HG02970 (cell line): ENCODE measurements at regions not wholly inside any gene's neighbourhood (a gene's known extent, or its start where the extent isn't known, plus 50 kb on each side); places are given as distances from the start of the nearest gene placed in this dataset.
"Not testable (repeated sequence)": the region's sequence is repeated elsewhere in the genome, so short reads cannot be mapped to it uniquely, and the experiment has no call there.

Experiments
- ATAC-seq: cut with Tn5 transposase; IDR thresholded peaks from one replicate; pipeline ENCODE4 v1.9.1; 2021; ENCODE audit warnings: mild to moderate bottlenecking, moderate library complexity, moderate number of reproducible peaks; ENCODE audit not compliant: unreplicated experiment, low FRiP score

DNA sequence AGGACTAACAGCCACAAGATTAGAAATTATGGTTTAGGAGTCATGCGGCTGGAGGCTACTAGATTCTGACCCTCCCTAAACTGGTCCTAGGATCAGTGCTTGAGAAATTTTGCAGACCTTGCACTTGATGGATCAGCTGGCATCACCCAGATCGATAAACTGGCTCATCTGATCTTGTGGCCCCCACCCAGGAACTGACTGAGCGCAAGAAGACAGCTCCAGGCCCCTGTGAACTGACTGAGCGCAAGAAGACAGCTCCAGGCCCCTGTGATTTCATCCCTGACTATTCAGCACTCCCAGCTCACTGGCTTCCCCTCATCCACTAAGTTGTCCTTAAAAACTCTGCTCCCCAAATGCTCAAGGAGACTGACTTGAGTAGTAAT is 67.8 kb downstream of the MRPL36 start:
- ATAC-seq: not testable (repeated sequence)

DNA sequence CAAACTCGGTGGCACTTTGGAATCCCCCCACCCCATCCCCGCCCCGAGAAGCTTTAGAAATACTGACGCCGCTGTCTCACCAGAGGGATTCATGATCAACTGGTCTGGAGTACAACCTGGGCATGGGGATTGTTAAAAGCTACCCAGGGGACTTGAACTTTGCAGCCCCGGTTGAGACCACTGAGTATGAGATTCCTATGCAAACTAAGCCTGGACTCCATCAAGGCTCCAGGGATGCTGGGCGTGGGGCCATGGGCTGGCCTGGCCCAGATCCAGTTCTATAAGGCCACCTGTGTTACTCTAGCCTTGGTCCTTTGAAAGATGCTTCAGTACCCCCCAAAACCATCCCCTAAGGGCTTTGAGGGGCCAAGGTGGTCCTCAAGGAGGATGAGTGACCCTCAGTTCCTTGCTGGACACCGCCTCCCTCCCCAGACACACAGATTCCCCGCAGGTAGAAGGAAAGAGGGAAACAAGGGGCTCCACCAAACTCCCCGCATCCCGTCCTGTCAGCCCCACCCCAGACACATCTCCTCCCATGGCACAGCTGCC is 68.5 kb downstream of the MRPL36 start:
- no peak for ATAC-seq

DNA sequence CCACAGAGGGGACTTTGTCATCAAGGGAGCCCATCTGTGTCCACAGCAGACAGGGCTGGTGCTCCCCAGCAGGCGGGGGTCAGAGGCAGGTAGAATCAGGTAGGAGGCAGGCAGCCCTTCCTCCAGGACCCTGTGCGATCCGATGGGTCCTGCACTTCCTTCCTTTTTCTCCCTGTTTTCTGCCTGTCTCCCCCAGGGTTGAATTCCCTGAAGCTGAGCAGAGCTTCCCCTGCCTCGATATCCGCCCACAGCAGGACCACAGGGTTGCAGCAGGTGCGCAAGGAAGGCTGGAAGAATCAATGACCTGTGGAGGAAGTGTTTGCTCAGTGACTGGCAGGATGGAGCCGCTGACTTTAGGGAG is 69.2 kb downstream of the MRPL36 start:
- no peak for ATAC-seq

DNA sequence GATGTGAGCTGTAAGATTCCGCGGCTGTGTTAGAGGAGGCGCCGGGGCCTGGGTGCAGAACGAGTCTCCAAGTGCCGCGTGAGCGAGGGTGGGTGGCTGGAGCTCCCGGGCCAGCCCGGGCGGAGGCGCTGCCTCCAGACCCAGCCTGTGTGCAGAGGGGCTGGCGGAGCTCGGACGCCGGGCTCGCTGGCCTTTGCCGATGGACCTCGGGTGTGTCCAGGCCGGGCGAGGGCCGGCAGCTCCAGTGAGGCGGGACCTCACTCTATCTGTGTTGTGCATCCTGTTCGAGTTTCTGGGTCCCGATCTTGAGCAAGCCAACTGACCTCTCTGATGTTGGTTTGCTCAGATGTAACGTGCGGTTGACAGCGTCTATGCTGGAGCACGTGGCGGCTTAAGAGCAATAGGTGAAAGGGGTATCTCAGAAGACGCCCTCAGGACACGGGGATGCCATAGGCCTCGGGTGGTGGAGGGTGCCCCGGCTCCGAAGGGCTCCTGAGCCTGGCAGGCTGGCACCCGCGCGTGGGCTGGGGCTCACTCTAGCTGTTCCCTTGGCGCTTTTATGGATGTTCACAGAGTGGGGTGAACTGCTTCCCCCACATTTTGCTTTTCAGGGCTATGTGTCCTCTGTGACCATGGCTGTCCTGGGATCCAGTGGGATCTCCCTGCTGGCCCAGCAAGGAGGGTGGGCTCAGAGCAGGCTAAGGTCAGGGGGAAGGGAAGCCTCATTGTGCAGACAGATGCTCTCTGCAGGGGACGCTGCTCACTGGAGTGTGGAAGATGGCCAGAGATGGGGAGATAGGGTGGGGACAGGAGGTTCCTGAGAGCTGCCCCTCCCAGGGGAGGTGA is 69.8 kb downstream of the MRPL36 start:
- ATAC-seq: no peak

DNA sequence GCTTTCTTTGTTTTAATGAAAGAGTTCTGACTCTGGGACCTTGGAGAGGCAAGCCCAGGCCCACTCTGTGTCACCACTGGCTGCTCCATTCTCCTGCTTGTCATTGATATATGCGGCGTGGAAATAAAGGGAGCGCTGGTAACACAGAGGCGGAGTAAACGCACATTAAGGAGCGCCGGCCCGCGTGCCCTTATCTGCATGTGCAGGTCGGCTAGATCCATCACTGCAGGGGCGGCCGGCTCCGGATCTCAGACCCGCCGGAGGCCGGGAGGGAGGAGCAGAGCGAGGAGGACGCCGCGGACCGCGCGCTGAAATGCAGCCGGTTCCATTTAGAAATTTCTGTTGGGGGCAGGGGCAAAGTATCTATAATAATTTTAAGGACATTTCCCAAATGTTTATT is 70.8 kb downstream of the MRPL36 start:
- ATAC-seq: no peak

DNA sequence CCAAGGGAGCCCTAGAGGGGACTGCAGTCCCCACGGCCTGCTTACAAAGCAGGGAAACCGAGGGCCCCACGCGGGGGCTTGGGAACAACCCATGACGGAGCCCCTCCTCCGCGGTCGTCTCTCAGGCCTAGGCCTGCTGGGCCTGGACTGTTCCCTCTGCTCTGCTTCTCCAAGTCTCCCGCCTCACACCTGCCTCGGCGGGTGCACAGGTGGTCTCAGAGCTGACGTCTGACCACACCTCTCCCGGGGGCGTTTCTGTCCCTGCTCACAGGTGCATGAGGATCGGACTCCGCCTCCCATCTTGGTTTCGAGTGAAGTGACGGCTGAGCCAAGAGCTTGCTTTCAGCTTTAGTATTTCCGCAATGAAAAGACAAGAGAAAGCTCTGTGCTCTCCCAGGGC is 72.1 kb downstream of the MRPL36 start:
- no peak for ATAC-seq

DNA sequence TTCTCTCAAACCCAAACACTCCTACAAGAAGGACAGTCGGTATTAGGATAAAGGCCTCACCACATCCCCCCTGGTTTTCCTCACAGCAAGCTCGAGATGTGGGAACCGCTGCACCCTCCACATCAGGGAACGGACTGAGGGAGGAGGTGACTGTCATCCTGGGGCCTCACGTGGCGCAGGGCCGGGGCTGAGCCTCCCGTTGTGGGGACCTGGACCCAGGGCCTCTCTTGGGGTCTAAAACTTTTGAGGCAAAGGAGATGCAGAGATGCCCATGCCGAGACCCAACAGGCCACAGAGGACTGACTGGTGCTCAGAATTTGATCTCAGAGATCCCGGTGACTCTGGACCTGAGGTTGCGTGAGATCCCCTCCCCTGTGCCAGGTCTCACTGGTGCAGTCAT is 72.7 kb downstream of the MRPL36 start:
- ATAC-seq: no peak

DNA sequence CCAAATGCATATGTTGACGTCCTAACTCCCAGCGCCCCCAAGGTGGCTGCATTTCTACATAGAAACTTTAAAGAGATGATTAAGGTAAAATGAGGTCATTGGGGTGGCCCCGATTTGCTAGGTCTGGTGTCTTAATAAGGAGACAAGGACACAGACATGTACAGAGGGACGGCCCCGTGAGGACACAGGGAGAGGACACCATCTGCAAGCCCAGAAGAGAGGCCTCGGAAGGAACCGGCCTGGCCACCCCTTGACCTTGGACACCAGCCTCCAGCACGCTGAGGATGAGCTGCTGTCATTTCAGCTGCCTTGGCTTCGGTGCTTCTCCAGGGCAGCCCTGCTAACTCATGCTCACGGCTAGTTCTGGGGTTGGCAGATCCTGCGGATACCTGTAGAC is 73.2 kb downstream of the MRPL36 start:
- no peak for ATAC-seq

DNA sequence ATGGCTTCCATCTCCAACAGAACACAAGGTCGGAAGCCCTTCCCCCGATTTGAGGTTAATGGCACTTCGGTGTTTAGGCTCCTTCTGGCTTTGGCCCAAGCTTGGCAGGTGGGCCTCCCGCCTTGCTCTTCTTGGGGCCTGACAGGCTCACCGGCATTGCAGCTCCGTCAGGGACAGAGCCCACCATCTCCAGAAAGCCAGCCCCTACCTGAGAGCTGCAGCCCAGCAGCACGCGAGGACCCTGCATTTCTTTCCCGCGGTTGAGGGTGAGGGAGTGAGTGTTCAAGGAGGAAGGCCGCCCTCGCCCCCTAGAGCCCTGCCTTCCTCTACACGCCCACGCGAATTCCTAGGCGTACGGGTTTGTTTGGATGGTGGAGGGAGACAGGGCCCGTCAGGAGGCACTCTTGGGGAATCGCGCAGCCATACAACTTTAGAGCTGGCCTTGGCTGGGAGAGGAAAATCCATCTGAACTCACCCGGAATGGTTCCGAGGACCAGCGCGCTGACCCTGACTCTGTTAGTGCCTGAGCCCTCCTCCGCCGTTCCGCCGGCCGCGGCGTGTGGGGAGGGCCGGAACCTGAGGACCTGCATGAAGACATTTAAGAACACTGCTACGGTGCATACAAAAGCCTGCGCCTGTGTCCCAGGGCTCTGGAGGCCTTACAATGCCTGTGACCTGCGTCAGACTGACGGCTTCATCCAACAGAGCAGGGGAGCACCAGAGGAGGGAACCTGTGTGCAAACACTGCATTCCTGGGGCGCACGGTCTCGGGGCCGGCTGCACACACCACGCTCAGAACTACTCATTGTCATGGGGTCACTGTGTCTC is 73.8 kb downstream of the MRPL36 start:
- ATAC-seq: no peak

DNA sequence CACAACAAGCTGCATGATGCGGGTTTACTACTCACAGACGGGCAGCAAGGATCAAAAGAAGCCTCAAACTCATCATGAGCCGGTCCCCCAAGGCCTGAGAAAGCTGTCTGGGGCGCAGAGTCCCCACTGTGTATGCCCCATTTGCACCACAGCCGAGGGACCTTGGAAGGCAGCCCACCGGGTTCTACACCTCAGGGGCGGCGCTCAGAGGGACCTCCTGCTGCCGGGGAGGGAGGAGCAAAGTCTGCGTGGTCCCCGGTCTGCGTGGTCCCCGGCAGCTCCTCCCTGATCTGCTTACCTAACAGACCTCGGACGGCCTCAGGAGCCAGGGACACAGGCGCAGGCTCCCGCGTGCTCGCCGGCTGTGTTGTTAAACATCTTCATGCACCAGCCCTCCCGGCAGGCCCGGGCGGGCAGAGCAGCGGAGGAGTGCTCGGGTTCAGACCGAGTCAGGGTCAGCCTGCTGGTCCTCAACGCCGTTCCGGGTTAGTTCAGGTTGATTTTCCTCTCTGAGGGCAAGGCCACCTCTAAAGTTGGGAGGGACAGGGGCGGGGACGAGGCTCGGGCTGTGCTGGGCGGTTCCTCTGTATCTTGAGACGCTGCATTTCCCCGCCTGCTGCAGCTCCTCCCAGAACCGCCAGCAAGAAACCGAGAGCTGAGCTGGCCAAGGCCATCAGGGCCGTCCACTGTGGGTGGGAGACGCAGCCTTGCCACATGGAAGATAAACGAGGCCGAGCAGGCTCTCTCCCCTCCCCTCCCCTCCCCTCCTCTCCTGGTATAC is 74.6 kb downstream of the MRPL36 start:
- ATAC-seq: no peak

DNA sequence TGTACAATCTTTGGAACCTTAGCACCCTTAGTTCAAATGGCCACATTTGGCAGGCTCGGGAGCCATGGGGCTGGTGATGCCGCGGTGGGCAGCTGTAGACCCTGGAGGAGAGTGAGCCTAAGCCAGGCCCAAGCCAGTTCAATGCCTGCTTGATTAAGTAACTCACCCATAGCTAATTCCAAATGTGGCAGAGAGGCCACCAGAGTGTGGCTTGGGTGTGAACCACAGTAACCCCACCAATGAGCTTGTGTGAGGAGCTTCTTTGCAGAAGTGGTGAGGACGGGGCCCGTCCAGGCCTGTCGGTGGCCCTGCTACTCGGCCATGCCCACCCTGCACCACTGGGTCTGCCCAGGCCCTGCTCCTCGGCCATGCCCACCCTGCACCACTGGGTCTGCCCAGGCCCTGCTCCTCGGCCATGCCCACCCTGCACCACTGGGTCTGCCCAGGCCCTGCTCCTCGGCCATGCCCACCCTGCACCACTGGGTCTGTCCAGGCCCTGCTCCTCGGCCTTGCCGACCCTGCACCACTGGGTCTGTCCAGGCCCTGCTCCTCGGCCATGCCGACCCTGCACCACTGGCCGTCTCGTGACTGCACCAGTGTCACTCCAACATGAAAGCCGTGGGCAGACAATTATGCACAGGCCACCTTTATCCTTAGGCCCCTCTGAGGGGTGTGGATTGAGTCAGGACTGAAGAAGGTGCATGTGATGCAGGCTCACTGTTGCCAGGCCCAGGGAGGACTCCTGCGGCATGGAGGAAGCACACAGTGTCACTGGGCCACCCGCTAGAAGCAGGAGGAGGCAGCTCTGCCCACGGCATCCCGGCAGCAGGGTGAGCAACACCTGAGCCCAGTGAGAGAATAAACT is 75.4 kb downstream of the MRPL36 start:
- ATAC-seq: no peak

DNA sequence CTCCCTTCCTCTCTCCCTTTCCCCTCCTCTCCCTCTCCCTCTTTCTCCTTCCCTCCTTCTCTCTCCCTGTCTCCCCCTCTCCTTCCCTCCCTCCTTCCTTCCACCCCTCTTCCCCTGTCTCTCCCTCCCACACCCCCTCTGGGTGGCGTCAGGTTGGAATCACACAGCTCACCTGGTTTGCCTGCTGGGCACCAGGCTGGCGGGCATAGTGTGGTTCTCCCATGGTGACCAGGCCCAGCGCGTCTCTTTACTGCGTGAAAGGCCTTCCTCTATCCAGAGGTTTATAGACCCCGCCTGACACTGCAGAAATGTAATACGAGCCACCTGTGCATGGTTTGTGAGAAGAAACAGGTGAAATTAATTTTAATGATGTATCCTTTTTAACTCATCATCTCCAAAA is 76.2 kb downstream of the MRPL36 start:
- no peak for ATAC-seq

DNA sequence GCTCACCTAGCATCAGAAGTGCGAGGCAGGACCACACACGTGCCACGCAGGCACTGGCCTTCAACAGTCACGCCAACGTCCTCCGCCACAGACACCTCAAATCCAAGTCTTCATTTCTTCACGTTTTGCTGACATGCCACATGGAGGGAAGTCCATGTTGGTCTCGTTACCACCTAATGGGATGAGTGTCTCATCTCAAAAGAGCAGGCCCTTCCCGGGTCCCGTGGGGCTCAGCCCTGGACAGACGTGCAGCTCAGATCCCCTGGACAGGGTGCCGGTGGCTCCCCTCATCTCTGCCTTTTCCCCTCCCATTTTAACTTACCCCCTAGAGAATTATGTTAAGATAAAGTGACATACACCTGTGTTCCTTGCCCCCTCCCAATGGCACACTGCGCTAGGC is 76.8 kb downstream of the MRPL36 start:
- ATAC-seq: no peak

DNA sequence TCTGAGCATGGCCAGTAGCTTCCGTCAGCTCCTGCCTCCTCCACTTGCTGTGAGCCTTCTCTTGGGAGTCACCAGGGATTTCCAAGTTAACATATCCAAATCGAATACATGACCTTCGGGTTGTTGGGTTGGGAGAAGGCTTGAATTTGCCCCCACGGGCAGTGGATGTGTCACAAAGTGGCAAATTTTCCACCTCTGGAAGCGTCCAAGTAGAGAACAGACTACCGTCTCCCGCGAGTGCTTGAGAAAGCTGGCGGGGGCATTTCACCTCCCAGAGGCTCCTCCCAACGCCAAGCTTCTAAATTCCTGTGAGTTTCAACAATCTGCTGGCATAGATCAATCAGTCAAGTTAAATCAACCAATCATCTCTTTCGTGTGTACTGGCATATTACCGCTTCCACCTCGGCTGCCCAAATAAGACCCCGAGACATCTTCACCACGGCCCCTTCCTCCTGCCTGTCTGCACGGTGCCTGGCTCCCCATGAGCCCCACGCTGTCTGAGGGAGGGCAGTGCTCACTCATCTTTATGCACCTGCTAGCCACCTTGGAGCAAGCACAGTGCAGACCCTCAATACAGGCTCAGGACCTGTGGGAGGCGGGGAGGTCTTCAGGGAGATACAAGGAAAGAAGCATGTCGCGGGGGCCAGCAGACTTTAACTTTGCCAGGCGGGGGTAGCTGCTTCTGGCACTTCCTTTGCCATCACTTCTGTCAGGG is 79.1 kb downstream of the MRPL36 start:
- ATAC-seq: no peak

DNA sequence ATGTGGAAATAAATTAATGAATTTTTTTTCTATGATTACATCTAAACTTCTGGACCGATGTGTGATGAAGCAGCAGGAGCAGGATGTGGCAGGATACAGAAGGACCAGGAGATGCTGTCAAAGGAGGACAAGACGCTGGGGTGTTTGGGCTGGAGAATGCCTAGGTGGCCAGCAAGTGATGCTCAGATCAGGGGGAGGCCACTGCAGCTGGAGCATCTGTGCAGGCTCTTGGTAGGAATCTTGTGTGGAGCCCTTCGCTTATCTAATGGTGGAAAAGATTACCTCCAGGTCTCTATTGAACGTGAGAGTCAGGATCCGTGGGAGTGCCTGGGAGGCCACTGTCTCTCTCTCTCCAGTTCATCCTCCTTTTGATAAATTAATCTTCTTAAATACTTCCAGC is 79.8 kb downstream of the MRPL36 start:
- no peak for ATAC-seq

DNA sequence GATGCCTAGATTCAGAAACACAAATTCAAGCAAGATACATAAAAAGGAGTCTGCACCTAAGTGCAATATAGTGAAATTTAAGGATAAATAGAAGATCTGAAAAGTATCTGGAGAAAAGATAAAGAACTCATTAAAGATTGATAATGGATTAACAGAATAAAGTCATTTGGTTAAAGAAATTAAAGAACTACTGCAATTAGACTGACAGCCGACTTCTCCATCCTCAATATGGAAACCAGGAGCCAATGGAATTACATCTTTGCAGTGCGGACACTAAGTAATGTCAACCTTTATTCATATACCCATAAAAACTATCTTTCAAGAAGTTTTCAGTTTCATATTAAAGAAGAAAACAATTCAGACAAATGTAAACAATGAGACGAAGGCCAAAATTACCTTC is 81.0 kb downstream of the MRPL36 start:
- ATAC-seq: no peak

DNA sequence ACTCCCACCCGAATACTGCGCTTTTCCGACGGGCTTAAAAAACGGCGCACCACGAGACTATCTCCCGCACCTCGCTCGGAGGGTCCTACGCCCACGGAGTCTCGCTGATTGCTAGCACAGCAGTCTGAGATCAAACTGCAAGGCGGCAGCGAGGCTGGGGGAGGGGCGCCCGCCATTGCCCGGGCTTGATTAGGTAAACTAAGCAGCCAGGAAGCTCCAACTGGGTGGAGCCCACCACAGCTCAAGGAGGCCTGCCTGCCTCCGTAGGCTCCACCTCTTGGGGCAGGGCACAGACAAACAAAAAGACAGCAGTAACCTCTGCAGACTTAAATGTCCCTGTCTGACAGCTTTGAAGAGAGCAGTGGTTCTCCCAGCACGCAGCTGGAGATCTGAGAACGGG is 89.5 kb downstream of the MRPL36 start:
- not testable (repeated sequence) for ATAC-seq

DNA sequence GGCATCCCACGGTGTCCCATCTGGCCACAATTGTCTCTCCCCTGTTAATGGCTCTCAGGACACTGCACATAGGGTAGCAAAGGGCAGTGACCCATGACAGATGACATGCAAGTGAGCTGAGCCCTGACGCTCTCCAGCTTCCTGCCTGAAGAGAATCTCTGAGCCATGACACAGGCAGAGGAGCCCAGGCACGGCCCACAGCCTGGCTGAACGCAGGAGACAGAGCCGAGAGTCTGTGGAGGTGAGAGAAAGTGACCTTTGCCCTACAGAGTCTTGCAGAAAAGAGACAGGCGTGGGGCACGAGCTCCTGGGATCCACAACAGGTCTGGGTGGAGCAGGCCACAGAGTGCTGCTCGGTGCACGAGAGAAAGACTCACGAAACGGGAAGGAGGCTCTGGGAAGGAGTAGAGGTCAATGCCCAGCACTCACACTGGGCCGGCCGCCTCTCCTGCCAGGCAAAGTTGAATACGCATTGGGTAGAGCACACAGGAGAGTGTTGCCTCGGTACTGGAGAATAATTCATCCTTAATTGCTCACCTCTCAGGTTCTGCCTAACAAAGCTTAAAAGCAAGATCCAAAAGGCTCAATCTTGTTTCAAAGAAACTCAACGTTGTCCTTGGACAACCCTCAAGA is 90.3 kb downstream of the MRPL36 start:
- ATAC-seq: no peak

DNA sequence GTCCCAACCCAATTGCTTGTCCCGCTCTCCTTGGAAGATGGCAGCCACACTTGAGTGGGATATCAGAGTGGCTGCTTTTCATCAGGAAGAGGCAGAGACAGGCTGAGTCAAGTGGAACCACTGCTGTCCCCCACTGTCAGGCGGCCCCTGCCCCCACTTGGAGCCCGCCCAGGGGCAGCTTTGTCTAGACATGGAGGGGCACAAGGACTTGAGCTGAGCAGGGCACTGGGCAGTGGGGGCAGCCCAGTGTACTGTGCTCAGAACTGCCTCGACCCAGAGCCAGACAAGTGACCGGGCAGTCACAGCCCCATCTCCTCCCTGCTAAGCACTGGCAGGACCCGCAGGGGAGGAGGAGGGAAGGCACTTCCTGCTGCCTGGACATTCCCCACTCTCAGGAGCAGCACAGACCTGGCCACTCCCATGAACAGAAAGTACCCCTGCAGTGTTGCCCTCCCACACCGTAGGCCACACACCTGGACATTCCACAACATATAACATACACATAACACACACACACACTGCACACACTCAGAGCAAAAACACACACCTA is 91.0 kb downstream of the MRPL36 start:
- ATAC-seq: no peak
